Activated naive CD4-positive, alpha-beta T cell treated with Interleukin-2 at 50 U/mL for 16 hours (primary cell): ENCODE measurements at regions not wholly inside any gene's neighbourhood (a gene's known extent, or its start where the extent isn't known, plus 50 kb on each side); places are given as distances from the start of the nearest gene placed in this dataset.

ENCODE experiments used
- DNase-seq: peaks from one replicate; pipeline ENCODE4 v3.0.0-alpha.2; 2020

DNA sequence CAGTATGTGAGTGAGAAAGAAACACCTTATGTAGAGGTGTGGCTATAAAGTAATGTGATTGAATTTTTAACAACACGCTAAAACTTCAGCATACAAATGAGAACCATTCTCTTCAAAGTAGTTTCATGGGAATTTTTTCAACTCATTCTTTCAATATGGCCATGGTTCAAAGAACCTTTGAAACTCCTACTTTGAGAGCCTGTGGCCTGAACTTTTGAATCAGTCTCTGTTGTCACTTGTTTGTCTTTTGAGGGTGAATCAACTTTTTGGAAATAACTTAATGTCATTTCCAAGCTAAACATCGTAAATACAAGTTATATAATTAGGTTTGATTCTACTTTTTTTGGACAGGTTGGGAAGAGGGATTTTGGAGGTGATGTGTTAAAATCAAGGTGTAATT lies 49.9 kb upstream of the CASK start:
- no peak for DNase-seq
